GM21717 (cell line): ENCODE measurements at regions not wholly inside any gene's neighbourhood (a gene's known extent, or its start where the extent isn't known, plus 50 kb on each side); places are given as distances from the start of the nearest gene placed in this dataset.
A peak's percentile ranks its signal among the peaks of the same experiment; 100 is the strongest.

ENCODE experiments used
- ATAC-seq: cut with Tn5 transposase; IDR thresholded peaks from one replicate; pipeline ENCODE4 v1.9.1; 2021; ENCODE audit warnings: mild to moderate bottlenecking, moderate library complexity; ENCODE audit not compliant: unreplicated experiment

- peak; percentile 8 for ATAC-seq
Observed at GRCh38 chr1:221839321-221839720, 97.4 kb upstream of the DUSP10 start.

- peak; percentile 38 for ATAC-seq
Observed at GRCh38 chr1:221837896-221838295, 96.0 kb upstream of the DUSP10 start.

GRCh38 chr1:221834698-221835513 lies 93.0 kb upstream of the DUSP10 start:
- ATAC-seq, result no peak

GRCh38 chr1:221832617-221833016 lies 90.7 kb upstream of the DUSP10 start:
- ATAC-seq, result no peak

DNA sequence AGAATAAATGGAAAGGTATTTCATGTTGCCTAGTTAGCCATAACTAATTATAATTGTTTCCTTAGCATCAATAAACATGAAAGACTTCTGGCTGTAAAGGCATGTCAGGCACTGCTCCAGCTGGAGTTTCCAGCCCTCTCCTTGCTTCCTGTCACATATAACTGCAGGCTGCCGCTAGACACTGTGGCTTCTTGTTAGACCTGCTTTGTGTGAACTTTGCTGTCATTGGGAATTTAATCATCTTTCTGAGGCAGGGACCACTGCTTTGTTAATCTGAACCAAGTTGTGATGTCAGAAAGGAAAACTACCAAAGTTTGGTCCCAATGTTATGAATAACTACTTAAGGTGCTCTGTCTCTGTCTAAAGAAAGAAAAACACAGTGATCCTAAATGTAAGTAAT lies 90.3 kb upstream of the DUSP10 start:
- ATAC-seq, result no peak

GRCh38 chr1:221829327-221830015 lies 87.6 kb upstream of the DUSP10 start:
- ATAC-seq, result no peak

GRCh38 chr1:221827307-221827642 lies 85.4 kb upstream of the DUSP10 start:
- no peak for ATAC-seq

- ATAC-seq, result no peak
Observed at GRCh38 chr1:221824909-221825308, 83.0 kb upstream of the DUSP10 start.

DNA sequence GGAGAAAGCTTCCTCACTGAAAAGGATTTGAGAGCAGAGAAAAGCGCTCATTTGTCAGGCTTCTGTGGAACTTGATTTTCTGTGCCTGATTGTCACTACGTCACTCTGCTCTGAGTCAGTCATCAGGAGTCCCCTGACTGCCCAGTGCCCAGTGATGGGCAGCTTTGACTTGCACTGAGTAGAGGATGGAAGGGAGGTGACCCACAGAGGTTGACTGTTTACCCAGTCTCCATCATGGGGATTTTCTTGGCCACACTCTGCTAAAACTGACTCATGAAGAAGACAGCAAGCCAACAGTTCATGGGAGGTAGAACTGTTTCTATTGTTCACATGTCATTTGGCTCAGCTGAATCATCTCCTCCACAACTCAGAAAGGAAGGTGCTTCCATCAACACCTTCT lies 82.1 kb upstream of the DUSP10 start:
- ATAC-seq, result peak; percentile 61

DNA sequence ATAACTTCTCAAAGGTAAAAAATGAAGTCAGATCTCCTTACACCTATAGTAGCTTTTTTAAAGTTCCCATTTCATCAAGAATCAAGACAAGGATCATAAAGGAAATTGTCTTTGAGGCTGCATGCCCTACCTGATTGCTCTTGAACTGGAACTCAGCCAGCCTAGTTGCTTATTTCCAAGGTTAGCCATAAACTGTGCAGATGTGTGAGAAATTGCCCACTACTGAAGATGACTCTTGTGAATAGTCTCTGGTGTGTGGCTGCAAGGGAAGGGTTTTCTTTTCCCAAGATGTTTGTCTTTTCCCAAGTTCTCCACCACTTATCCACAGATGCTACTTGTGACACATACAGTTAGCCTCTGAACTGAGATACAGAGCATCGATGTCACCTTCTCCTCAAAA lies 81.7 kb upstream of the DUSP10 start:
- ATAC-seq, result no peak

- ATAC-seq, result peak; percentile 80
Observed at GRCh38 chr1:221823149-221823548, 81.3 kb upstream of the DUSP10 start.

DNA sequence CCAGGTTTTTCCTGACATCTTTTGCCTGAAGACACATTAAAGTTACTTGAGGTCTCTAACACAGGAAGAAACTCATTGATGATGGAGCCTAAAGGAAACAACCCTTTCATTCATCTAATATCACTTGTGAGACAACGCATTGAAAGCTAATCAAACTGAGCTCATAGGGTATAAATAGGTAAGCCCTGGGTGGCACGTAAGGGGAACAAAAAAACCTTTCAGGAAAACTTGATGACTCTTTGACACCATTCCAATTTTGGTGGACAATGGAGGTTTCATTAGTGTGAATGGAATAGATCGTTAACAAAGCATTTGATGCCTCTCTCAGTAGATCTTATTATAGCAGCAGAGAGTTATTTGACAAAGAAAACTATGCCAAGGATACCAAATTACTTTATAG lies 80.7 kb upstream of the DUSP10 start:
- no peak for ATAC-seq

- no peak for ATAC-seq
Observed at GRCh38 chr1:221816899-221817298, 75.0 kb upstream of the DUSP10 start.

GRCh38 chr1:221815660-221816059 lies 73.8 kb upstream of the DUSP10 start:
- no peak for ATAC-seq

DNA sequence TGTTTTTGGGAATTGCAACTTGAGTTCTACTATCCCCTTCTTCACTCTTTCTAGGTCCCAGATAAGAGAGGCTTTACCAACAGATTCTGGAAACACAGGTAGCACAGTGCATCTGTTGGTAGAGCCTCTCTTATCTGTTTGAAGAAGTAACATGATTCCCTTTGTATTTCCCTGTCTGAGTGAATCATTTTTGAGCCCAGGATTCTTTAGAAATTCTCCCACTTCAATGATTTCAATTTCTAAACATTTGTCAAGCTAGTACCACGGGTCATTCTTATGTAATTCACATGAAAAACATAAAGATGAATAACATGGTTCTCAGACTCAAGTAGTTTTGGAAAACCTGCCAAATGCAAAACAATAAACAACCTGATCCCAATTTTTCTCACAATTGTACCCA lies 72.0 kb upstream of the DUSP10 start:
- ATAC-seq, result no peak

DNA sequence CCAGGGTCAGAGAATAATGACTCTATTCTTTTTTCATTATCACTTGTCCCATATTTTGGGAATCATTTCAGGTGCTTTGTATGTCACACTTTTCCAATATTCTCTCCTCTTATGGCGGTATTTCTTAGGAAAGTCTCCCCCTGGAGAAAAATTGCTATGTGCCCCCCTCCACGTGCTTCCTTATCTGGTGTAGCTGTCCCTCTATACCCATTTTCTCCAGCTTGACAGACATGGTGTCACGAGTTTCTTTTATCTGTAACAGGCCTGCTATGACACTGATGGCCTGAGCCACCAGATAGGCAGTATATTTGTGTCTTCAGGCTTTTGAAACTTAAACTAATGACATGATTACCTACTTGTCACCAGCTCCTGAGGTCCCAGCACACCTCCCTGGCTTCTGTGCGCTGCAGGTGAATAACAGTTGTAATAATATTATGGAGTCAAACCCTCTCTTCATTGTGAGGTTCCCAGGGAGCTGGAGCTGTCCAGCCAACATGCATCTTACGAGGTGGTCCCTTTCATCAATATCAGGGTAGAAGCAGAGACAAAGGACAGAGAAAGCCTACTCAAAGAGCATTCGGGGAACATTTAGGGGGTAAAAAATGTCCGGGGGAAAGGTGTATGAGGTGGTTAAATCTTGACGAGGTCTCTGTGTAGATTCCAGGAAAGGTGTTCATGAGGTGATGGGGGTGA lies 71.2 kb upstream of the DUSP10 start:
- no peak for ATAC-seq

DNA sequence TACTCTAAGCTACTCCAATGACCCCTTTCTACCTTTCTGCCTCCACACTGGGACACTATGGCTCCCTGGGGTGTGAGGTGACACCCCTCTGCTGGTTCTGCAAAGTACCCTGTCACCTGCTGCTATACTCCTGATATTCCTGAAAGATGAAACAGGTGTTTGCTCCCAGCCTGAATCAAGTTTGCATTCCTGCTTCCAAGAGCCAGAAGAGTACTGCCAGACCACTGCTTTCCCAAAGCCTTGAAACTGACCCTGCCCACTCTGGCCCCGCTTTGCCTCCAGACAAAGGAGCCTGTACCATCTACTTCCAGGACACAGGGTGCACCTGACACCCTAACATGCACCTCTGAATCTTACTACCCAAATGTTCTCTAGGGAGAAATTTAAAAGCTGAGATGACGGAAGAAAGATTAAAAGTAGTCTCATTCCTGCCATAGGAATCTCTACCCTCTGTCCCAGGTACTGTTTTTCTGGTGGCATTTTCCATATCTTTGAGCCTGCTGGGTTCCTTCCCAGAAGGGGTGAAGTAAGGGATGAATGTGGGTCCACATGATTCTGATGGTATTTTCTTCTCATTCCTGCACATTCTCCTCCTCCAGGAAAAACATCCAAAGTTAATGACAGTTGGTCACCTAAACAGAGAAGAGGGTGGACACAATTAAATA lies 70.3 kb upstream of the DUSP10 start:
- no peak for ATAC-seq

DNA sequence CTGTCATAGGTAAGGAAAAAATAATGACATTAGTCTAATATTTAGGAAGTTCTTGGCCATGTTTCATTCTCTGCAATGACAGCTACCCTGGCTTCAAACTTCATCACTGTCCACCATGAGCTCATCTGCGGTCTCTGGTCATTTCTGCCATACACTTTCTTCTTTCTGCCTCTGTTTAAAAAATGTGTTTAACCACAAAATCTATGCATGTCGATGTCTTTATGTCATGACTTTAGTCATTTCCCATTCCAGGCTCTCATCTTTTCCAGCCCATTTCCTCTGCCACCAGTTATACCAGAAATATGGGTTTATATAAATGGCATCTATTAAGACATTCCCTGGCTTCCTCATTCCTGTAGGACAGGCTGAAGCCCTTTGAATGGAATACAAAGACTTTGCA lies 68.5 kb upstream of the DUSP10 start:
- no peak for ATAC-seq

DNA sequence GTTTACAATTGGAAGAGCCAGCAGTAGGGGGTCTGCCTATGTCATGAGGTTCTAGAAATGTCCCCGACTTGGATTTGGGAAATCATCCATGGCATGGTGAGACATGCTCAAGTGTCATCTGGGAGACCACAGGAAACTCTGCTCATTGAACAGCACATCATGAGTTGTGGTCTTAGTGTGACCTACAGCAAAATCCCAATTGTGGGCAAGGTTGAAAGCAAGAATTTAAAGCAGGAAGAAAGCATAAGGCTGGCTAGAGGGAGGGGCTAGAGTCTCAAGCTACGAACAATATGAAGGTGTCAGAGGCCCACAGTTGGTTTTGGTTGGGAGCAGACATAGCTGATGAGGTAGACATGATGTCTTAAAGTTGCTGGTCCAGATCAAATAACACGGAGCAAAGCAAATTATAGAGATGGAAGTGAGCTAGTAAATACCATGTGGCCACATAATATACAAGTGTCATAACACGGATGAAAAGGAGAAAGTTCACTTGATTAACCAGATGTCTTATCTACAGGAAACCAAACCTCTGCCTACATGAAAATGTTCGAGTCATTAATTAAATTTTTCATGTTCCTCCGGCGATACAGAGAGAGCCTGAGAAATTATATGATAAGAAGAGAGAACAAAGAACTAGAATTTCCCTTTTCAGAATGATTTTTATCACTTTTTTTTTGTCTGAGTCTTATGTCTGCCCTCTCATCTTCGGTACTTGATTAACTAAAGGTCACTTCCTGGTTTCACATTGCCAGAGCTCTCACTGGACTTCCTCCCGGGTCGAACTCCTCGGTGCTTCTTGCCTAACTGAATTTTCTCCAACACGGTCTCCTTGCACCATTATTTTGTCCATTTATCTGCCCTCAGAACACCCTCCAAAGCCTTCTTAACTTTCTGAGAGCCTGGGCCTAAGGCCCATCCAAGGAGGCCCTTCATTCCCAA lies 67.5 kb upstream of the DUSP10 start:
- ATAC-seq, result peak; percentile 40

DNA sequence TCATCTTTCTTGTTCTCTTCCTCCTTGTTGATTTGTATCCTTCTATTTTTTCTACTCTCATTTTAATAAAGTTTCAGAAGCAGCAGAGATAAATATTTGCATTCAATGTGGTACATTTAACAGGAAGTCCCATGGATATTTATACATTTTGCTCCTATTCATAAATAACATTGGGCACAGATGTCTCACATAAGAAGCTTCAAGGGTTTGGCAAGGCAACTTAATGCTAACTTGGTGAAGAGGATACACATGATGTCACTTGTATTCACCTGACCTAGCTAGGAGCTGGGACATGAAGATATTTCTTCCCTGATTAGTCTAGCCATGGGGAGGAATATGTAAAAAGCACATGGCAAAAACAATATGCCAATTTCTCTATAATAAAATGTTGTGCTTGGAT lies 65.1 kb upstream of the DUSP10 start:
- no peak for ATAC-seq
